ENCODE measurements at regions not wholly inside any gene's neighbourhood (a gene's known extent, or its start where the extent isn't known, plus 50 kb on each side); places are given as distances from the start of the nearest gene placed in this dataset.
"Not testable (repeated sequence)": the region's sequence is repeated elsewhere in the genome, so short reads cannot be mapped to it uniquely, and the experiment has no call there.

GRCh38 chr2:111533557-111534247, 350.3 kb downstream of the ANAPC1 start:
- H3K9me3 ChIP-seq; DNase-seq; H3K27ac ChIP-seq; H3K36me3 ChIP-seq; intact Hi-C loops (cut with DNase I; ENCODE audit: low total_unique reads); H3K4me3 ChIP-seq; H3K27me3 ChIP-seq: not testable (repeated sequence)
- 53 to 74% (median 61%) methylated on average over 6 to 7 of the region's 8 CpGs for WGBS, 5 donors
- peaks cover 0 to 15% (median 11%) of the 10 kb centered on the region in 4 donors for H3K4me1 ChIP-seq

GRCh38 chr2:111534910-111535352, 349.1 kb downstream of the ANAPC1 start:
- Histone ChIP-seq H3K4me1 (peaks cover 0 to 15% (median 11%) of the 10 kb centered on the region in 4 donors), H3K27ac (peak overlapping the region in 2 of 5 donors; percentile 8 to 20), H3K36me3 (no peaks in the 10 kb centered on the region), H3K27me3 (no peaks in the 10 kb centered on the region), H3K4me3 (no peak overlapping the region), H3K9me3 (no peaks in the 10 kb centered on the region)
- TF ChIP-seq POLR2A (IDR thresholded peaks at IDR 0.05) (no peak), EP300 (IDR thresholded peaks at IDR 0.05) (no peak), POLR2AphosphoS5 (IDR thresholded peaks at IDR 0.05) (no peak)
- TF ChIP-seq, protein P1, sequence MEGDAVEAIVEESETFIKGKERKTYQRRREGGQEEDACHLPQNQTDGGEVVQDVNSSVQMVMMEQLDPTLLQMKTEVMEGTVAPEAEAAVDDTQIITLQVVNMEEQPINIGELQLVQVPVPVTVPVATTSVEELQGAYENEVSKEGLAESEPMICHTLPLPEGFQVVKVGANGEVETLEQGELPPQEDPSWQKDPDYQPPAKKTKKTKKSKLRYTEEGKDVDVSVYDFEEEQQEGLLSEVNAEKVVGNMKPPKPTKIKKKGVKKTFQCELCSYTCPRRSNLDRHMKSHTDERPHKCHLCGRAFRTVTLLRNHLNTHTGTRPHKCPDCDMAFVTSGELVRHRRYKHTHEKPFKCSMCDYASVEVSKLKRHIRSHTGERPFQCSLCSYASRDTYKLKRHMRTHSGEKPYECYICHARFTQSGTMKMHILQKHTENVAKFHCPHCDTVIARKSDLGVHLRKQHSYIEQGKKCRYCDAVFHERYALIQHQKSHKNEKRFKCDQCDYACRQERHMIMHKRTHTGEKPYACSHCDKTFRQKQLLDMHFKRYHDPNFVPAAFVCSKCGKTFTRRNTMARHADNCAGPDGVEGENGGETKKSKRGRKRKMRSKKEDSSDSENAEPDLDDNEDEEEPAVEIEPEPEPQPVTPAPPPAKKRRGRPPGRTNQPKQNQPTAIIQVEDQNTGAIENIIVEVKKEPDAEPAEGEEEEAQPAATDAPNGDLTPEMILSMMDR (IDR thresholded peaks at IDR 0.05), result no peak
- peak in 1 of 2 donors; percentile 61 for DNase-seq
- intact Hi-C loops (cut with DNase I; ENCODE audit: low total_unique reads), result no loop called here
- WGBS, 5 donors, result 17 to 39% (median 30%) methylated on average over 4 of the region's 4 CpGs

DNA sequence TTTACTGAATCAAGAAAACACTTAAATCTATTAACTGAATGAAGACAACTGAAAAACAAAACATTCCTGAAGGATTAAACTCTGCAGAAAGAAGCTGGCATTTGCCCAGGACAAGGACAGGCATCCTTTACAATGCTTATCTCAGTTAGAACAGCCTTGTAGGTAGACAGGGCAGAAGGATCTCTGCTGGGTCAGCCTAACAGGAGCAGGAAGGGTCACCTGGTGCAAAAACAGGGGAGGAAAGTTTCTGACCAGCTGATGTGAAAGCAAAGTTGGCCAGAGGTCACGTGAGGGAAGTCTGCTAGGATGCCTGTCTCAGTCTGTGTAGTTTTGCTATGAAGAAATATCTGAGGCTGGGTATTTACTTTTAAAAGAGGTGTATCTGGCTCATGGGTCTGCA, 348.6 kb downstream of the ANAPC1 start:
- no peaks in the 10 kb centered on the region for H3K36me3 ChIP-seq
- no peak overlapping the region for H3K27ac ChIP-seq
- H3K9me3 ChIP-seq, result no peaks in the 10 kb centered on the region
- H3K4me3 ChIP-seq, result no peak overlapping the region
- H3K4me1 ChIP-seq, result peaks cover 0 to 15% (median 11%) of the 10 kb centered on the region in 4 donors
- TF ChIP-seq POLR2A (IDR thresholded peaks at IDR 0.05) (no peak), EP300 (IDR thresholded peaks at IDR 0.05) (no peak), POLR2AphosphoS5 (IDR thresholded peaks at IDR 0.05) (no peak)
- TF ChIP-seq, protein P1 (IDR thresholded peaks at IDR 0.05), result no peak
- WGBS, 5 donors, result 29 to 47% (median 36%) methylated on average over 1 of the region's 1 CpG
- intact Hi-C loops (cut with DNase I; ENCODE audit: low total_unique reads), result no loop called here
- peak in 1 of 2 donors; percentile 31 for DNase-seq
- H3K27me3 ChIP-seq, result no peaks in the 10 kb centered on the region

DNA sequence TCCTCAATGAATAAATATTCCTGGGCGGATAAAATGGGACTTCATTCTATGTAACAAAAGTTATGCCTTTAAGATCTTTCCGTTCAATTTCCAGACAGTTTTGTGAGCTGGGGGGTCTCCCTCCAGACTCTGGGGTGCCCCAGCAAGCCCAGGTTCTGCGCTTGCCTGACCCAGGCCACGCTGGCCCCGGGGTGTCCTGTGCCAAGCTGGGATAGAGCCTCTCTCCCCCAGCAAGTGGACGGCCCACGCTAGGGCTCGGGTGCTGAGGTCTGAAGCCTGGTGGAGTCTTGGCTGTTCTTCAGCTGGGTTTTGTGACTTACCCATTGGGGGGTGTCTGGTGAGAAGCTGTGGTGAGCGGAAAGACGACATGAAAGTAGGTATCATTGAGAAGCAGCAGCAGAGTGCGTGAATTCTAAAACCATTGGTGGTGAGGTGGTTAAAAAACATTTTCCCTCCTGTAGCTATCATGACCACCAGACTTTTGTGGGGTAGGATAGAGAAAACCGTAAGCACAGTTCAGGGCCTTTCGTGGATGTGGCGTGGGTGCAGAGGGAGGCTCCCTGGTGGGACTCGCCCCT, 346.8 kb downstream of the ANAPC1 start:
- TF ChIP-seq POLR2AphosphoS5 (IDR thresholded peaks at IDR 0.05) (no peak), POLR2A (IDR thresholded peaks at IDR 0.05) (no peak), EP300 (IDR thresholded peaks at IDR 0.05) (no peak)
- TF ChIP-seq, protein P1 (IDR thresholded peaks at IDR 0.05), result no peak
- DNase-seq, result no peak
- Histone ChIP-seq H3K27ac (no peak overlapping the region), H3K27me3 (no peaks in the 10 kb centered on the region), H3K4me3 (no peak overlapping the region), H3K9me3 (no peaks in the 10 kb centered on the region), H3K4me1 (peaks cover 0 to 15% (median 11%) of the 10 kb centered on the region in 4 donors), H3K36me3 (no peaks in the 10 kb centered on the region)
- intact Hi-C loops (cut with DNase I; ENCODE audit: low total_unique reads), result no loop called here
- WGBS, 5 donors, result 83 to 95% (median 86%) methylated on average over 15 of the region's 15 CpGs

GRCh38 chr2:111539991-111540390, 344.0 kb downstream of the ANAPC1 start:
- DNase-seq; H3K27me3 ChIP-seq; intact Hi-C loops (cut with DNase I; ENCODE audit: low total_unique reads); H3K4me3 ChIP-seq; H3K36me3 ChIP-seq; H3K27ac ChIP-seq; H3K9me3 ChIP-seq: not testable (repeated sequence)
- peaks cover 0 to 11% (median 8%) of the 10 kb centered on the region in 4 donors for H3K4me1 ChIP-seq
- 96 to 100% (median 97%) methylated on average over 3 to 5 of the region's 9 CpGs; no CpG with 5 or more reads in 2 of the 5 donors for WGBS, 5 donors

GRCh38 chr2:111542120-111542774, 341.7 kb downstream of the ANAPC1 start:
- H3K4me3 ChIP-seq; DNase-seq; H3K27me3 ChIP-seq; H3K9me3 ChIP-seq; H3K4me1 ChIP-seq; H3K27ac ChIP-seq; intact Hi-C loops (cut with DNase I; ENCODE audit: low total_unique reads); H3K36me3 ChIP-seq: not testable (repeated sequence)
- WGBS, 5 donors, result 3 to 28% (median 13%) methylated on average over 1 of the region's 2 CpGs

- H3K36me3 ChIP-seq; intact Hi-C loops (cut with DNase I; ENCODE audit: low total_unique reads); DNase-seq; H3K4me3 ChIP-seq; H3K27me3 ChIP-seq; H3K4me1 ChIP-seq; H3K9me3 ChIP-seq; H3K27ac ChIP-seq: not testable (repeated sequence)
- 0 to 71% (median 56%) methylated on average over 1 of the region's 2 CpGs for WGBS, 5 donors
Observed at GRCh38 chr2:111544006-111544405, 340.0 kb downstream of the ANAPC1 start.

All from stomach (tissue), 8 donors.